HepG2 (cell line): ENCODE measurements at regions not wholly inside any gene's neighbourhood (a gene's known extent, or its start where the extent isn't known, plus 50 kb on each side); places are given as distances from the start of the nearest gene placed in this dataset.

Source experiments
- ATAC-seq: fragments of 200-7000 bp; cut with Tn5 transposase; 3 replicates; pipeline ENCODE4 v1.9.1; 2020; ENCODE audit warnings: mild to moderate bottlenecking, moderate library complexity
- BruUV-seq: library from RNA; stranded (reverse); fragments of 400-500 nt; replicated peaks from 2 replicates; lab custom pipeline; 2021; lab: Mats Ljungman, UMichigan
- CTCF ChIA-PET: fragments of 300-600 bp; formaldehyde crosslinking; extraction: SDS; loops from one replicate; lab custom pipeline; 2021; ENCODE audit warnings: low total read pairs, inconsistent platforms, low intra/inter-chr PET ratio; lab: Yijun Ruan, JAX
- POLR2A ChIA-PET: fragments of 350-600 bp; sonication (Branson Sonifier 250); formaldehyde crosslinking; loops from one replicate; lab custom pipeline; 2020; ENCODE audit warnings: antibody characterized with exemption, inconsistent platforms; lab: Yijun Ruan, JAX
- DNase-seq: peaks from one replicate; pipeline ENCODE4 v3.0.0-alpha.2; 2015; ENCODE audit warnings: low spot score
- FAIRE-seq: peaks from 3 replicates; lab custom pipeline; 2011; peaks lifted over from hg19 to GRCh38; lab: Jason Lieb, UNC
- H2AFZ ChIP-seq: one replicate; pipeline ENCODE4 v1.6.1; 2011; ENCODE audit warnings: low read length, inconsistent platforms
- H3K27ac ChIP-seq: fragments of 300-600 bp; 3 replicates; pipeline ENCODE4 v1.8.0; 2011; ENCODE audit warnings: mixed run types, mild to moderate bottlenecking, mixed read lengths, low read length, inconsistent platforms; ENCODE audit not compliant: insufficient read depth; ENCODE audit errors: extremely low read length
- H3K27me3 ChIP-seq, 2 experiments: fragments of 200-600 bp in 1 of 2; 2 replicates in 1 of 2; 3 replicates in 1 of 2; pipeline versions ENCODE4 v1.6.0 to v1.8.0; 2011; ENCODE audit warnings: low read length in 2 of 2, mild to moderate bottlenecking in 2 of 2, moderate library complexity in 2 of 2, inconsistent platforms in 1 of 2; ENCODE audit not compliant: insufficient read depth in 2 of 2, control insufficient read depth in 1 of 2
- H3K36me3 ChIP-seq, 2 experiments: fragments of 200-600 bp in 1 of 2; replicated peaks in 1 of 2; 2 replicates in 1 of 2; 3 replicates in 1 of 2; pipeline versions ENCODE4 v1.5.1 to v1.8.0; 2011; ENCODE audit warnings: low read length in 2 of 2, inconsistent platforms in 1 of 2; ENCODE audit not compliant: insufficient read depth in 2 of 2, control insufficient read depth in 1 of 2
- H3K4me1 ChIP-seq: 2 replicates; pipeline ENCODE4 v1.5.1; 2012; ENCODE audit warnings: low read length, inconsistent platforms; ENCODE audit not compliant: insufficient read depth
- H3K4me2 ChIP-seq: 2 replicates; pipeline ENCODE4 v1.6.0; 2011; ENCODE audit warnings: low read depth, low read length, inconsistent platforms
- H3K4me3 ChIP-seq, 3 experiments: fragments of 200-600 bp in 1 of 3; sonication (generic), shearing (Covaris generic) in 1 of 3; replicated peaks in 1 of 3; 2 replicates each; pipeline ENCODE4 v1.5.1; 2011 to 2016; ENCODE audit warnings: low read length in 3 of 3, inconsistent platforms in 2 of 3, low read depth in 2 of 3, mild to moderate bottlenecking in 2 of 3, control low read depth in 1 of 3, mixed read lengths in 1 of 3; ENCODE audit not compliant: insufficient read depth in 1 of 3
- H3K79me2 ChIP-seq: one replicate; pipeline ENCODE4 v1.6.1; 2011; ENCODE audit warnings: low read length, inconsistent platforms; ENCODE audit not compliant: insufficient read depth
- H3K9ac ChIP-seq: 2 replicates; pipeline ENCODE4 v1.6.0; 2011; ENCODE audit warnings: mild to moderate bottlenecking, low read depth, low read length, inconsistent platforms; ENCODE audit not compliant: insufficient read depth
- H3K9me3 ChIP-seq: 2 replicates; pipeline ENCODE4 v1.5.1; 2012; ENCODE audit warnings: mild to moderate bottlenecking, low read length
- H4K20me1 ChIP-seq: 2 replicates; pipeline ENCODE4 v1.6.0; 2011; ENCODE audit warnings: inconsistent platforms, mild to moderate bottlenecking, low read length, moderate library complexity; ENCODE audit not compliant: insufficient read depth
- BCL3 ChIP-seq: sonication (generic); formaldehyde crosslinking; IDR thresholded peaks from 2 replicates; pipeline ENCODE4 v1.5.1; 2020; ENCODE audit warnings: mild to moderate bottlenecking, missing genetic modification reagents, moderate library complexity
- CBX2 ChIP-seq, 2 experiments: fragments of 200-600 bp in 1 of 2; sonication (generic); formaldehyde crosslinking in 1 of 2; IDR thresholded peaks; 2 replicates each; pipeline versions ENCODE4 v1.7.0 to v1.8.1; 2018 to 2022; ENCODE audit warnings: low read depth in 2 of 2, low read length in 1 of 2, mild to moderate bottlenecking in 1 of 2, missing genetic modification reagents in 1 of 2
- FIP1L1 ChIP-seq: fragments of 200-400 bp; formaldehyde crosslinking; IDR thresholded peaks from 2 replicates; pipeline ENCODE4 v1.6.1; 2018; ENCODE audit warnings: low read depth, mild to moderate bottlenecking, low read length, moderate library complexity, borderline replicate concordance; ENCODE audit not compliant: insufficient read depth
- HDAC1 ChIP-seq: sonication (generic); formaldehyde crosslinking; IDR thresholded peaks from 2 replicates; pipeline ENCODE4 v1.5.1; 2020; ENCODE audit warnings: mild to moderate bottlenecking, missing genetic modification reagents
- MLXIP ChIP-seq: sonication (generic); formaldehyde crosslinking; IDR thresholded peaks from 2 replicates; pipeline ENCODE4 v1.9.0; 2021; ENCODE audit warnings: missing genetic modification reagents, borderline replicate concordance
- NFKBIZ ChIP-seq: IDR thresholded peaks from 2 replicates; pipeline ENCODE4 v1.6.1; 2018; ENCODE audit warnings: missing genetic modification reagents, missing compliant biosample characterization
- SNAPC2 ChIP-seq: sonication (generic); formaldehyde crosslinking; IDR thresholded peaks from 2 replicates; pipeline ENCODE4 v1.8.1; 2022; ENCODE audit warnings: mild to moderate bottlenecking, missing genetic modification reagents
- SRF ChIP-seq: IDR thresholded peaks from 2 replicates; pipeline ENCODE4 v1.6.1; 2011; ENCODE audit warnings: mild to moderate bottlenecking, low read depth, low read length, moderate library complexity
- ZBTB4 ChIP-seq: sonication (generic); formaldehyde crosslinking; IDR thresholded peaks from 2 replicates; pipeline ENCODE4 v1.4.0; 2020; ENCODE audit warnings: missing genetic modification reagents, mild to moderate bottlenecking, borderline replicate concordance
- ZNF329 ChIP-seq: sonication (generic); formaldehyde crosslinking; IDR thresholded peaks from 2 replicates; pipeline ENCODE4 v1.9.0; 2021; ENCODE audit warnings: low read depth, mild to moderate bottlenecking, missing genetic modification reagents
- ZNF432 ChIP-seq: sonication (generic); formaldehyde crosslinking; IDR thresholded peaks from 2 replicates; pipeline ENCODE4 v1.5.0; 2020; ENCODE audit warnings: missing genetic modification reagents, mild to moderate bottlenecking, borderline replicate concordance
- ZNF616 ChIP-seq: sonication (generic); formaldehyde crosslinking; IDR thresholded peaks from 2 replicates; pipeline ENCODE4 v1.5.0; 2020; ENCODE audit warnings: low read depth, mild to moderate bottlenecking, missing genetic modification reagents
- ZNF775 ChIP-seq: sonication (generic); formaldehyde crosslinking; IDR thresholded peaks from 2 replicates; pipeline ENCODE4 v1.4.0; 2020; ENCODE audit warnings: missing genetic modification reagents, mild to moderate bottlenecking, moderate library complexity, borderline replicate concordance
- WGBS: methylation state at CpG from one replicate; pipeline ENCODE4 v1.1.6; 2017; ENCODE audit warnings: low lambda C conversion rate; 5-methylcytosine and 5-hydroxymethylcytosine counted together
- in situ Hi-C: cut with HindIII; loops from 2 replicates; pipeline ENCODE4 v1.10.0; 2017; ENCODE audit warnings: low pct_unique_long_range_greater_than_20kb; ENCODE audit not compliant: extremely low pct_ligation_motif_present
- intact Hi-C: fragments of 100-400 bp; cut with micrococcal nuclease; formaldehyde crosslinking; loops from one replicate; pipeline ENCODE4 v1.10.0; 2022; ENCODE audit not compliant: unreplicated experiment

GRCh38 chr2:121999264-121999663 is 243.8 kb downstream of the TSN start (continued):
- TF ChIP-seq BCL3 (CRISPR knock-in tag) (no peak), ZNF616 (CRISPR knock-in tag) (no peak), HDAC1 (CRISPR knock-in tag) (no peak), MLXIP (no peak), CBX2 (IDR thresholded peaks at IDR 0.05; ENCODE audit: low read depth, low read length) (no peak), CBX2 (CRISPR knock-in tag; IDR thresholded peaks at IDR 0.05; ENCODE audit: low read depth) (no peak), SNAPC2 (CRISPR knock-in tag) (no peak), NFKBIZ (CRISPR knock-in tag) (no peak)

GRCh38 chr2:122000556-122001340 is 245.3 kb downstream of the TSN start:
- no peak overlapping the region for H3K9ac ChIP-seq
- WGBS = 61% methylated on average over 14 of the region's 21 CpGs
- H3K4me3 ChIP-seq = no peak overlapping the region
- H3K27ac ChIP-seq = no peak overlapping the region
- no TSS peak for BruUV-seq
- H3K9me3 ChIP-seq = no peaks in the 10 kb centered on the region
- no peak for FAIRE-seq
- POLR2A ChIA-PET = no interaction called here
- intact Hi-C loops = no loop called here
- H2AFZ ChIP-seq = no peak overlapping the region
- no peak overlapping the region for H3K4me2 ChIP-seq
- DNase-seq = no peak
- no peak; the same call in 2 of the 3 replicates for ATAC-seq
- no peaks in the 10 kb centered on the region for H4K20me1 ChIP-seq
- no peaks in the 10 kb centered on the region; a peak in 1 of 5 replicates for H3K27me3 ChIP-seq
- CTCF ChIA-PET = no interaction called here
- H3K36me3 ChIP-seq = no peaks in the 10 kb centered on the region
- in situ Hi-C loops = no loop called here
- no peaks in the 10 kb centered on the region for H3K4me1 ChIP-seq
- H3K79me2 ChIP-seq = no peaks in the 10 kb centered on the region
- TF ChIP-seq FIP1L1 (no peak), ZNF775 (no peak), ZBTB4 (CRISPR knock-in tag) (no peak), SRF (no peak), ZNF329 (CRISPR knock-in tag) (no peak), ZNF432 (CRISPR knock-in tag) (no peak)
